ENCODE measurements at regions not wholly inside any gene's neighbourhood (a gene's known extent, or its start where the extent isn't known, plus 50 kb on each side); places are given as distances from the start of the nearest gene placed in this dataset.

DNA sequence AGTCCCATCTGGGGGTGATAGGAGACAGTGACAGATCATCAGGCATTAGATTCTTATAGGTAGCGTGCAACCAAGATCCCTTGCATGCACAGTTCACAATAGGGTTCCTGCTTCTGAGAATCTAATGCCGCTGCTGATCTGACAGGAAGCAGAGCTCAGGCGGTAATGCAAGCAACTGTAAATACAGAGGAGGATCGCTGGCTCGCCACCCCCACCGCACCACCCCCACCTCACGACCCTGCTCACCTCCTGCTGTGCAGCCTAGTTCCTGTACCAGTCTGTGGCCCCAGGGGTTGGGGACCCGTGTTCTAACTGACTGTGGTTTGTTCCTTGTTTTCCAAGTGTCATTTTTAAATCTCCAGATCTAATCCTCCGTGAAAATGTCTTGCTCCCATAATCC is 89.0 kb upstream of the MAPK10 start:
- TF ChIP-seq EZH2 (IDR thresholded peaks at IDR 0.05; ENCODE audit: insufficient read depth, poor library complexity, severe bottlenecking) (no peak), EZH2phosphoT487 (IDR thresholded peaks at IDR 0.05; ENCODE audit: insufficient read depth, low read depth) (no peak)
